T-helper 17 cell (primary cell): ENCODE measurements at regions not wholly inside any gene's neighbourhood (a gene's known extent, or its start where the extent isn't known, plus 50 kb on each side); places are given as distances from the start of the nearest gene placed in this dataset.
"Not testable (repeated sequence)": the region's sequence is repeated elsewhere in the genome, so short reads cannot be mapped to it uniquely, and the experiment has no call there.

ENCODE experiments used
- ATAC-seq: fragments of 150-1000 bp; cut with Tn5 transposase; 2 replicates; pipeline ENCODE4 v1.10.0; 2021; ENCODE audit warnings: mild to moderate bottlenecking, moderate library complexity
- DNase-seq, 3 donors: peaks; one replicate each; pipeline versions ENCODE4 v3.0.0 to v3.0.0-alpha.2; 2020 to 2021
- H3K9me3 ChIP-seq: one replicate; pipeline ENCODE4 v1.7.0; 2013; ENCODE audit warnings: low read length, mild to moderate bottlenecking; ENCODE audit not compliant: control insufficient read depth, poor library complexity, severe bottlenecking
- H3K27ac Mint-ChIP-seq: one replicate; pipeline ENCODE4 v1.8.0; 2022; ENCODE audit warnings: mild to moderate bottlenecking, moderate library complexity, mixed read lengths
- H3K27me3 Mint-ChIP-seq: one replicate; pipeline ENCODE4 v1.8.0; 2022; ENCODE audit warnings: mixed read lengths
- H3K36me3 Mint-ChIP-seq: one replicate; pipeline ENCODE4 v1.8.0; 2022; ENCODE audit warnings: low read depth, mixed read lengths
- H3K4me1 Mint-ChIP-seq: one replicate; pipeline ENCODE4 v1.8.0; 2022; ENCODE audit warnings: mild to moderate bottlenecking, mixed read lengths
- H3K4me3 Mint-ChIP-seq: one replicate; pipeline ENCODE4 v1.8.0; 2022; ENCODE audit warnings: mild to moderate bottlenecking, moderate library complexity, mixed read lengths

DNA sequence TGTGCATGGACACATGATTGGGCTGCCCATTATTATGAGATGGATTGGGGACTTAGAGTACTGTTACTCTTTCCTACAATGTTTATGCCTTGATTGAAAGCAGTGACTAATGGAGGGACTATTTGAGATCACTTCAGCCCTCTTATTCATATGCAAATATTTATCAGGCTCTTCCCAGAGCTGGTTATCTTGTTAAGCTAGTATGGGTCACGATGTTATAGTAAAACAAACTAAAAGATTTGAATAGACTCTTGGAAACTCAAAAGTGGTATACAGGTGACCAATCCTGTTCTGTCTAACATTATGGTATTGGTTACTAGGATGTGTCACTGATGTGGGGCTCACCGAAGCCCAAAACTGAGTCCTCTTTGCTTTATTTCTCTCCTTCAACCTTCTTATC, 306.2 kb upstream of the CASK start:
- ATAC-seq (no peak), DNase-seq (no peak)
- H3K4me1 Mint-ChIP-seq: peaks cover 2% of the 10 kb centered on the region
- no peak overlapping the region for H3K4me3 Mint-ChIP-seq
- H3K27me3 Mint-ChIP-seq: no peaks in the 10 kb centered on the region
- H3K36me3 Mint-ChIP-seq: no peaks in the 10 kb centered on the region
- H3K9me3 ChIP-seq: no peaks in the 10 kb centered on the region
- H3K27ac Mint-ChIP-seq: no peak overlapping the region

DNA sequence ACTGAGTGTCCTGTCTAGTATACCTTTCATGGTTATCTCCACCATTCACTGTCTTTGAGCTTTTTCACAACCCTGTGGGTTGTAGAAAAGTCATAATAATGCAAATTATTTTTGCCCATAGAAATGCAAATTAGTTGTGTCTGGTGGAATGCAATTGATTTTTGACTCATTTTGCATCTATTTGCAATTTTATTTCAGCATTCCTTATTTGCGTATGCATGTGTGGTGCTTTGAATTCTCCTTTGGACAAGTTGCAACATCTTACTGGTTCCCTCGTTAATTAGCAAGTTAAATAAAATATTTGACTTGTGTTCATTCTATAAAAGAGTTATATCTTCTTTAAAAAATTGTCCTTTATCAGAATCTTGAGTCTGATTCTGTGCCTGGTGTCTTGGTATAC, 297.3 kb upstream of the CASK start:
- Mint-ChIP-seq H3K4me3 (no peak overlapping the region), H3K27ac (no peak overlapping the region), H3K4me1 (no peaks in the 10 kb centered on the region), H3K27me3 (no peaks in the 10 kb centered on the region), H3K36me3 (peaks cover 2% of the 10 kb centered on the region)
- DNase-seq: no peak
- H3K9me3 ChIP-seq: no peaks in the 10 kb centered on the region
- no peak for ATAC-seq

GRCh38 chrX:42220083-42220482, 296.7 kb upstream of the CASK start:
- H3K36me3 Mint-ChIP-seq: peaks cover 2% of the 10 kb centered on the region
- ATAC-seq (no peak), DNase-seq (no peak)
- no peak overlapping the region for H3K27ac Mint-ChIP-seq
- H3K4me3 Mint-ChIP-seq: no peak overlapping the region
- H3K4me1 Mint-ChIP-seq: no peaks in the 10 kb centered on the region
- no peaks in the 10 kb centered on the region for H3K27me3 Mint-ChIP-seq
- H3K9me3 ChIP-seq: no peaks in the 10 kb centered on the region

GRCh38 chrX:42219231-42219630, 295.9 kb upstream of the CASK start:
- DNase-seq: no peak
- Mint-ChIP-seq H3K27me3 (no peaks in the 10 kb centered on the region), H3K4me3 (no peak overlapping the region), H3K36me3 (peaks cover 2% of the 10 kb centered on the region), H3K4me1 (no peaks in the 10 kb centered on the region), H3K27ac (no peak overlapping the region)
- H3K9me3 ChIP-seq: no peaks in the 10 kb centered on the region
- ATAC-seq: no peak

DNA sequence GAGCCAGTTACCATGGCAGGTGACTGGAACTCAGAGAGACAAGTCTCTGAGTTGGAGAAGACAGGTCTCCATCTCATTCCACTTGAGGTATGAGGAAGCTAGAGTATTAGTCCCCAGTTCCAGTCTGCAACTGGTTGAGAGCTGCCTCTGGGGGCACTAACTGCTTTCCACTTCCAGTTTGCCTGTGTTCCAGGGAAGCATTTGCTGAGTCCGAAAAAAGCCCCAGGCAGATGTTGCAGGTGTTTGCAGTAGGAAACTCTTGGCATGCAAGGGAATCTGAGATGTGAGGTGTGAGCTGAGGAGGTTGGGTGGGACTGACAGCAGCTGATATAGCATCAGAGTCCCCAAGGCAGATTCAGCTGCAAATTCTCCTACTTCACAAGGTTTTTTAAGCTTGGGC, 272.2 kb upstream of the CASK start:
- Mint-ChIP-seq H3K4me3 (no peak overlapping the region), H3K27me3 (no peaks in the 10 kb centered on the region), H3K36me3 (no peaks in the 10 kb centered on the region), H3K4me1 (no peaks in the 10 kb centered on the region), H3K27ac (no peak overlapping the region)
- ATAC-seq: no peak
- H3K9me3 ChIP-seq: no peaks in the 10 kb centered on the region
- DNase-seq: no peak

- no peak for ATAC-seq
- no peak for DNase-seq
Measured at GRCh38 chrX:42189576-42189975, 266.2 kb upstream of the CASK start.

GRCh38 chrX:42188730-42189129, 265.4 kb upstream of the CASK start:
- H3K9me3 ChIP-seq: no peaks in the 10 kb centered on the region
- H3K4me3 Mint-ChIP-seq: no peak overlapping the region
- no peak overlapping the region for H3K27ac Mint-ChIP-seq
- DNase-seq (no peak), ATAC-seq (no peak)
- H3K27me3 Mint-ChIP-seq: no peaks in the 10 kb centered on the region
- H3K36me3 Mint-ChIP-seq: no peaks in the 10 kb centered on the region
- H3K4me1 Mint-ChIP-seq: no peaks in the 10 kb centered on the region

More at GRCh38 chrX:42189576-42189975, 266.2 kb upstream of the CASK start:
- H3K9me3 ChIP-seq: no peaks in the 10 kb centered on the region
- Mint-ChIP-seq H3K36me3 (no peaks in the 10 kb centered on the region), H3K27me3 (no peaks in the 10 kb centered on the region), H3K27ac (no peak overlapping the region), H3K4me1 (no peaks in the 10 kb centered on the region), H3K4me3 (no peak overlapping the region)

DNA sequence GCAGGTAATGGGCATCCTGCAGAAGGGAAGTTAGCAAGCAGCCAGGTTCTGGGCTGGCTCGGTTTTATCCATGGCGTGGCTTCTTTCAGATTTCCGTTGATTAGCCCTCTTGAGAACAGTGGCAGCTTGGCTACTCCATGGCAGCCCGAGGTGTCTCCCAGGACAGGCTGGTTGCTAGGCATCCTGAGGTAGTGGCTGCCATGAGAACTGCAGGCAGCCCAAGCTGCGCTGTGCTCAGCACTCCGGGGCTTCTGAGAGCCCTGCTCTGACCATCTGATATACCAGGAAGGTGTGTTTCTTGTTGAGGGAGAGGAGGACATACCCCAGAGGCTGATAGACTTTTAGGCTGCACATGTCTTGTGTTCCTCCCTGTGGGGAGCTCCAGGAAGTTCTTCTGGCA, 253.4 kb upstream of the CASK start:
- H3K9me3 ChIP-seq: no peaks in the 10 kb centered on the region
- no peaks in the 10 kb centered on the region for H3K27me3 Mint-ChIP-seq
- no peak overlapping the region for H3K4me3 Mint-ChIP-seq
- H3K4me1 Mint-ChIP-seq: no peaks in the 10 kb centered on the region
- ATAC-seq (no peak), DNase-seq (no peak)
- no peak overlapping the region for H3K27ac Mint-ChIP-seq
- no peaks in the 10 kb centered on the region for H3K36me3 Mint-ChIP-seq

GRCh38 chrX:42175843-42176242, 252.5 kb upstream of the CASK start:
- Mint-ChIP-seq H3K36me3 (no peaks in the 10 kb centered on the region), H3K4me3 (no peak overlapping the region), H3K27ac (no peak overlapping the region), H3K4me1 (no peaks in the 10 kb centered on the region), H3K27me3 (no peaks in the 10 kb centered on the region)
- DNase-seq (no peak), ATAC-seq (no peak)
- no peaks in the 10 kb centered on the region for H3K9me3 ChIP-seq

GRCh38 chrX:42157923-42158322, 234.6 kb upstream of the CASK start:
- ATAC-seq, H3K9me3 ChIP-seq, H3K4me3 Mint-ChIP-seq, H3K36me3 Mint-ChIP-seq, DNase-seq, H3K27me3 Mint-ChIP-seq, H3K27ac Mint-ChIP-seq, H3K4me1 Mint-ChIP-seq: not testable (repeated sequence)

DNA sequence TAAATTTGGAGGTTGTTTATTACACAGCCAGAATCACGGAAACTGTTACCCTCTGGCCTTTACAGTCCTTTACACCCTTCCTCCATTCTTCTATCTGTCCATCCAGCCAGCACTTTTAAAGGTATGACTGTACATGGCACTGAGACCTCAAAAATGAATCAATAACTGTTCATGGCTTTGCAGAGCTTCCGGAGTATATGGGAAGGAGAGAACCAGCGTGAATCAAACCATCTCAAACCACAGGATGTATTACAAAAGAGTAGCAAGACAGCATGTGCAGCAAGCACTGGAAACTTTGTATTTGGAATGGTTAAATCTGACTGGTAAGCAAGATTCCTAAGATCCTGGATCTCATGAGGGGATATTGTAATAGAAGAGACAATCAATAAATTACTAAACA, 228.5 kb upstream of the CASK start:
- H3K4me3 Mint-ChIP-seq: no peak overlapping the region
- no peak overlapping the region for H3K27ac Mint-ChIP-seq
- H3K36me3 Mint-ChIP-seq: no peaks in the 10 kb centered on the region
- H3K9me3 ChIP-seq: no peaks in the 10 kb centered on the region
- peaks cover 3% of the 10 kb centered on the region for H3K4me1 Mint-ChIP-seq
- no peaks in the 10 kb centered on the region for H3K27me3 Mint-ChIP-seq
- no peak for ATAC-seq
- no peak for DNase-seq

GRCh38 chrX:42149765-42150164, 226.4 kb upstream of the CASK start:
- Mint-ChIP-seq H3K27me3 (no peaks in the 10 kb centered on the region), H3K4me3 (no peak overlapping the region)

GRCh38 chrX:42149281-42149680, 225.9 kb upstream of the CASK start:
- DNase-seq (no peak), ATAC-seq (no peak)
- no peak overlapping the region for H3K4me3 Mint-ChIP-seq
- H3K27ac Mint-ChIP-seq: no peak overlapping the region
- H3K4me1 Mint-ChIP-seq: peaks cover 3% of the 10 kb centered on the region
- no peaks in the 10 kb centered on the region for H3K9me3 ChIP-seq
- H3K36me3 Mint-ChIP-seq: no peaks in the 10 kb centered on the region
- H3K27me3 Mint-ChIP-seq: no peaks in the 10 kb centered on the region

More at GRCh38 chrX:42149765-42150164, 226.4 kb upstream of the CASK start:
- ATAC-seq: no peak
- Mint-ChIP-seq H3K4me1 (peaks cover 3% of the 10 kb centered on the region), H3K27ac (no peak overlapping the region), H3K36me3 (no peaks in the 10 kb centered on the region)
- no peaks in the 10 kb centered on the region for H3K9me3 ChIP-seq
- no peak for DNase-seq

GRCh38 chrX:42143866-42144592, 220.7 kb upstream of the CASK start:
- H3K4me3 Mint-ChIP-seq: no peak overlapping the region
- ATAC-seq: no peak
- H3K36me3 Mint-ChIP-seq: no peaks in the 10 kb centered on the region

More at GRCh38 chrX:42143866-42144592, 220.7 kb upstream of the CASK start:
- DNase-seq: no peak
- no peak overlapping the region for H3K27ac Mint-ChIP-seq
- H3K27me3 Mint-ChIP-seq: no peaks in the 10 kb centered on the region
- no peaks in the 10 kb centered on the region for H3K4me1 Mint-ChIP-seq
- H3K9me3 ChIP-seq: no peaks in the 10 kb centered on the region
